Coronary artery (tissue), 2 donors: ENCODE measurements at regions not wholly inside any gene's neighbourhood (a gene's known extent, or its start where the extent isn't known, plus 50 kb on each side); places are given as distances from the start of the nearest gene placed in this dataset.
"Not testable (repeated sequence)": the region's sequence is repeated elsewhere in the genome, so short reads cannot be mapped to it uniquely, and the experiment has no call there.

ENCODE experiments used
- DNase-seq: peaks from one replicate; pipeline ENCODE4 v3.0.0-alpha.2; 2017; ENCODE audit warnings: low spot score
- H3K27ac ChIP-seq, 2 donors: fragments of 200-600 bp; sonication (generic); one replicate each; pipeline ENCODE4 v1.5.1; 2016 to 2019
- H3K4me3 ChIP-seq: fragments of 200-600 bp; sonication (generic); 2 replicates; pipeline ENCODE4 v1.5.1; 2016; ENCODE audit warnings: mild to moderate bottlenecking, moderate library complexity
- TF ChIP-seq, protein P1 (sequence below): fragments of 200-600 bp; sonication (generic); IDR thresholded peaks from one replicate; pipeline ENCODE4 v1.5.1; 2019; ENCODE audit warnings: antibody characterized with exemption

DNA sequence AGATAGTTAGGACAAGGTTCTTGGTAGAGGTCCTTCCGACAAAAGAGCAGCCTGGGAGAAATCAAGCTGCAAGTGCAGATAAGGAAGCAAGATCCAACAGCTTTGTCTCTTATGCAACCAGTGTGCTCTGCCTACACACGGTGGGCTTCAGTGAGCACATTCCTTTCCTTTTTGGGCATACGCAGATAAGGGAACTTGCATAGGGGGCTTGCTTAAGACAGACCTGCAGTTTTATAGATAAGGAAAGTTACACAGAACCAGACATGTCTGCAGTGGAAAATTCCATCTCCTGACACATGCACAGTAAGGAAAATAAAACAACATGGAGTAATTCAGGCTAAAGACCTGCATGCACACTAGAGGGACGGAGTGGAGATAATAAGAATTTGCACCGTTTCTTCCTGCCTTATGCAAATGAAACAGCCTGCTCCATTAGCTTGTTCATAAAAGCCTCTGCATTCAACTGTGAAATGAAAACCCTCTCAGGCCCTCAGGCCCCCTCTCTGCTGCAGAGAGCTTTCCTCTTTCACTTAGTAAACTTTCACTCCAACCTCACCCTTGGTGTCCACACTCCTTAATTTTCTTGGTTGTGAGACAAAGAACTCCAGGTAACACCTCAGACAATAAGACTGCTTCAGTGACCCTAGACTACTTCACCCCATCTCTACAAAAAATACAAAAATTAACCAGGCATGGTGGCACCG lies 97.5 kb upstream of the MYLIP start:
- Histone ChIP-seq H3K4me3 (no peak overlapping the region), H3K27ac (no peak overlapping the region)
- TF ChIP-seq, protein P1, sequence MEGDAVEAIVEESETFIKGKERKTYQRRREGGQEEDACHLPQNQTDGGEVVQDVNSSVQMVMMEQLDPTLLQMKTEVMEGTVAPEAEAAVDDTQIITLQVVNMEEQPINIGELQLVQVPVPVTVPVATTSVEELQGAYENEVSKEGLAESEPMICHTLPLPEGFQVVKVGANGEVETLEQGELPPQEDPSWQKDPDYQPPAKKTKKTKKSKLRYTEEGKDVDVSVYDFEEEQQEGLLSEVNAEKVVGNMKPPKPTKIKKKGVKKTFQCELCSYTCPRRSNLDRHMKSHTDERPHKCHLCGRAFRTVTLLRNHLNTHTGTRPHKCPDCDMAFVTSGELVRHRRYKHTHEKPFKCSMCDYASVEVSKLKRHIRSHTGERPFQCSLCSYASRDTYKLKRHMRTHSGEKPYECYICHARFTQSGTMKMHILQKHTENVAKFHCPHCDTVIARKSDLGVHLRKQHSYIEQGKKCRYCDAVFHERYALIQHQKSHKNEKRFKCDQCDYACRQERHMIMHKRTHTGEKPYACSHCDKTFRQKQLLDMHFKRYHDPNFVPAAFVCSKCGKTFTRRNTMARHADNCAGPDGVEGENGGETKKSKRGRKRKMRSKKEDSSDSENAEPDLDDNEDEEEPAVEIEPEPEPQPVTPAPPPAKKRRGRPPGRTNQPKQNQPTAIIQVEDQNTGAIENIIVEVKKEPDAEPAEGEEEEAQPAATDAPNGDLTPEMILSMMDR, result no peak
- DNase-seq, result no peak

DNA sequence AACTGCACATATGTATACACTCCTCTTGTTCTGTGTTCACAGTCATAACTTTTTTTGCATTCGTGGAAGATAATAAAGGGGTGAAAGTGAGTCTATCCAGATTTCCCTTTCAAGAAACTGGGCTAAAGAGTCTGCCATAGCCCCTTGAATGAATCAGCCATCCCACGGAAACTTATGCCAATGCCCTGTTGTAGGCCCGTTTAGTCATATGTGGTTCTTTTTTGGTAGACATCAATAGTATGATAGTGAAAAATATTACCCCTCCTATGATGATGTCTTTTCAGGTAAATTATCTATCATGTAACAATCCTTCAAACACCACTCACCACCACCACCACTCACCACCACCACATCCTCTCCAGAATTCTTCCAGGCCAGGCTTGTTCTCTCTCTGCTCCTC lies 99.9 kb upstream of the MYLIP start:
- TF ChIP-seq, protein P1, result no peak
- no peak overlapping the region for H3K4me3 ChIP-seq
- DNase-seq, result no peak

DNA sequence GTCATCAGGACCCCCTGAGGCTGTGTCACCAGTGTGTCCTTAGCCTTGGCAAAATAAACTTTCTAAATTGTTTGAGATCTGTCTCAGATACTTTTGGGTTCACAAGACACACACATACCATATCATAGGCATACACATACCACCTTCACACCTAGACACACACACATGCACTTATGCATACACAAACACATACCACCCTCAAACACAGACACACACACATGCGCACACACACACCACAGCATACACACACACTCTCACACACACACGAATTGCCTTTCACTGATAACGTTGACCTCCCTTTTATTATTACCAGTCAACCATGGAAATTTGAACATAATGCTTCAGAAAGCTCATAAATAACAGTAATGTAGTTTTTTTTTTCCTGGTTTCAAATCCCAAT lies 108.6 kb upstream of the MYLIP start:
- TF ChIP-seq, protein P1, result no peak
- H3K27ac ChIP-seq, result no peak overlapping the region
- DNase-seq, result no peak
- no peak overlapping the region for H3K4me3 ChIP-seq

More for the DNA sequence above, 99.9 kb upstream of the MYLIP start:
- H3K27ac ChIP-seq, result no peak overlapping the region

DNA sequence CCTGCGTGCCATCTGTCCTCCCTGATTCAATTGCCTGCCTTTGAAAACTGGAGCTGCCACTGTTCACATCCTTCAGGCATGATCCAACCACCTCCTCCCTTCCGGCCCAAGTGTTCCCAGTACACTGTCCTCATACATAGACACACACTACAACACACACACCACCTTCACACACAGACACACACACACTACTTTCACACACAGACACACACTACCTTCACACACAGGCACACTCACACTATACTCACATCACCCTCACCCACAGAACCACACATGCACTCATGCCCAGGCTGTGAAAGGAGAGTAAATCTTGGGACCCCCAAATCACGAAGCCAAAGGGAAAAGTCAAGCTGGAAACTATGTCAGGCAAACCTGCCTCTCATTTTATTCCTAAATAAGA lies 109.4 kb upstream of the MYLIP start:
- TF ChIP-seq, protein P1, result no peak
- Histone ChIP-seq H3K27ac (no peak overlapping the region), H3K4me3 (no peak overlapping the region)
- DNase-seq, result no peak

DNA sequence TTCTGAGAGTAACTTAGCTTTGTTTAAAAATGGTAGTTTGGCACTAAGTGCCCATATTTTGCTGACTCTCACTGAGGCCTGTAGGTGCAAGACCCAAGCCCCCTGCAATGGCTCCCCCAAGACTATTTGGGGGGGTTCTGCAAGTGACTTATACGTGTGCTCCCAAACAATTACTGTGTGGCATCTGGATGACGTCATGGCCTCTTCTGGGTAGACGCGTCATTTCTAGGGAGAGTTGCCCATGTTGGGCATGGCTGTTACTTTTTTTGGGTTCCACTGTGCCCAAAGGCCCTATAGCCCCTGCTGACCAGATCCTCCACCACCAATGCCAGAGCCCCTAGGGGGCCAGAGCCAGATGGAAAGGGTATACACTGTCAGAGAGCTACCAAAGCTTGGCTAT lies 110.3 kb upstream of the MYLIP start:
- no peak for DNase-seq
- no peak overlapping the region for H3K27ac ChIP-seq
- H3K4me3 ChIP-seq, result no peak overlapping the region
- TF ChIP-seq, protein P1, result no peak

DNA sequence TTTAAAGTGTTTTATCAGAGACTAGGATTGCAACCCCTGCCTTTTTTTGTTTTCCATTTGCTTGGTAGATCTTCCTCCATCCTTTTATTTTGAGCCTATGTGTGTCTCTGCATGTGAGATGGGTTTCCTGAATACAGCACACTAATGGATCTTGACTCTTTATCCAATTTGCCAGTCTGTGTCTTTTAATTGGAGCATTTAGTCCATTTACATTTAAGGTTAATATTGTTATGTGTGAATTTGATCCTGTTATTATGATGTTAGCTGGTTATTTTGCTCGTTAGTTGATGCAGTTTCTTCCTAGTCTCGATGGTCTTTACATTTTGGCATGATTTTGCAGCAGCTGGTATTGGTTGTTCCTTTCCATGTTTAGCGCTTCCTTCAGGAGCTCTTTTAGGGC lies 114.6 kb upstream of the MYLIP start:
- H3K4me3 ChIP-seq, H3K27ac ChIP-seq, DNase-seq: not testable (repeated sequence)

DNA sequence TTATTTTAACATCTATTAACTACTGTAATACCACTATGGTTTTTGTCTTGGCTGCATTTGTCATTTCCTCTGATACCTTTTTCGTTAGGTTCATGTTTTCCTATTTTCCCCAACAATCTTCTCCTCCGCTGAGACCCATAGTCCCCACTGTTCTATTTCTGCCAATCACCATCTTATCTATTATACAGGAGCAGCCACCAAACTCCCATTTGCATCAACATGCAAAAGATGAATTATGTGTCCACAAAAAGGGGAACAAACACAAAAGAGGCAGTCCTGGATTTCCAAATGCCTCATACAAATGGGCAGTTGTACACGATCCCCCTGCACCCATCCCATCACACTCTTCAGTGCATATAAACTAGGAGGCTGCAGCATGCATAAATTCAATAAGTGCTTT lies 121.7 kb upstream of the MYLIP start:
- DNase-seq, result no peak
- Histone ChIP-seq H3K27ac (no peak overlapping the region), H3K4me3 (no peak overlapping the region)
- TF ChIP-seq, protein P1, result no peak
